Ascending aorta (tissue), 2 donors: ENCODE measurements at regions not wholly inside any gene's neighbourhood (a gene's known extent, or its start where the extent isn't known, plus 50 kb on each side); places are given as distances from the start of the nearest gene placed in this dataset.

Experiments used
- DNase-seq, 2 donors: peaks; one replicate each; pipeline ENCODE4 v3.0.0-alpha.2; 2019; ENCODE audit warnings: low spot score in 2 of 2
- H3K27ac ChIP-seq, 2 donors: fragments of 200-600 bp; sonication (generic); one replicate each; pipeline ENCODE4 v1.5.1; 2016 to 2017; ENCODE audit warnings: mild to moderate bottlenecking in 1 of 2
- H3K27me3 ChIP-seq: fragments of 200-600 bp; sonication (generic); one replicate; pipeline ENCODE4 v1.5.1; 2017
- H3K36me3 ChIP-seq, 2 donors: fragments of 200-600 bp; sonication (generic); one replicate each; pipeline ENCODE4 v1.5.1; 2016
- H3K4me1 ChIP-seq, 2 donors: fragments of 200-600 bp; sonication (generic); one replicate each; pipeline ENCODE4 v1.5.1; 2016 to 2017; ENCODE audit warnings: mild to moderate bottlenecking in 1 of 2
- H3K4me3 ChIP-seq, 2 donors: fragments of 200-600 bp; sonication (generic); one replicate each; pipeline ENCODE4 v1.5.1; 2016 to 2017; ENCODE audit warnings: mild to moderate bottlenecking in 1 of 2
- H3K9me3 ChIP-seq, 2 donors: fragments of 200-600 bp; sonication (generic); one replicate each; pipeline ENCODE4 v1.5.1; 2016
- intact Hi-C: fragments of 100-400 bp; cut with DNase I; formaldehyde crosslinking; loops from one replicate; pipeline ENCODE4 v1.15.1; 2023
- TF ChIP-seq, protein P1 (sequence below), 3 experiments: fragments of 200-600 bp in 2 of 3; fragments of 450-650 bp in 1 of 3; sonication (generic) in 2 of 3; IDR thresholded peaks; one replicate each; pipeline ENCODE4 v1.5.1; 2016 to 2019; ENCODE audit warnings: antibody characterized with exemption in 3 of 3, mild to moderate bottlenecking in 1 of 3, moderate library complexity in 1 of 3

GRCh38 chr20:11080010-11080409 is 406.2 kb upstream of the JAG1 start:
- TF ChIP-seq, protein P1, sequence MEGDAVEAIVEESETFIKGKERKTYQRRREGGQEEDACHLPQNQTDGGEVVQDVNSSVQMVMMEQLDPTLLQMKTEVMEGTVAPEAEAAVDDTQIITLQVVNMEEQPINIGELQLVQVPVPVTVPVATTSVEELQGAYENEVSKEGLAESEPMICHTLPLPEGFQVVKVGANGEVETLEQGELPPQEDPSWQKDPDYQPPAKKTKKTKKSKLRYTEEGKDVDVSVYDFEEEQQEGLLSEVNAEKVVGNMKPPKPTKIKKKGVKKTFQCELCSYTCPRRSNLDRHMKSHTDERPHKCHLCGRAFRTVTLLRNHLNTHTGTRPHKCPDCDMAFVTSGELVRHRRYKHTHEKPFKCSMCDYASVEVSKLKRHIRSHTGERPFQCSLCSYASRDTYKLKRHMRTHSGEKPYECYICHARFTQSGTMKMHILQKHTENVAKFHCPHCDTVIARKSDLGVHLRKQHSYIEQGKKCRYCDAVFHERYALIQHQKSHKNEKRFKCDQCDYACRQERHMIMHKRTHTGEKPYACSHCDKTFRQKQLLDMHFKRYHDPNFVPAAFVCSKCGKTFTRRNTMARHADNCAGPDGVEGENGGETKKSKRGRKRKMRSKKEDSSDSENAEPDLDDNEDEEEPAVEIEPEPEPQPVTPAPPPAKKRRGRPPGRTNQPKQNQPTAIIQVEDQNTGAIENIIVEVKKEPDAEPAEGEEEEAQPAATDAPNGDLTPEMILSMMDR (IDR thresholded peaks at IDR 0.05), result no peak
- Histone ChIP-seq H3K27me3 (no peaks in the 10 kb centered on the region), H3K36me3 (no peaks in the 10 kb centered on the region), H3K4me3 (no peak overlapping the region), H3K27ac (no peak overlapping the region), H3K9me3 (no peaks in the 10 kb centered on the region), H3K4me1 (no peaks in the 10 kb centered on the region)
- intact Hi-C loops, result no loop called here
- no peak for DNase-seq

DNA sequence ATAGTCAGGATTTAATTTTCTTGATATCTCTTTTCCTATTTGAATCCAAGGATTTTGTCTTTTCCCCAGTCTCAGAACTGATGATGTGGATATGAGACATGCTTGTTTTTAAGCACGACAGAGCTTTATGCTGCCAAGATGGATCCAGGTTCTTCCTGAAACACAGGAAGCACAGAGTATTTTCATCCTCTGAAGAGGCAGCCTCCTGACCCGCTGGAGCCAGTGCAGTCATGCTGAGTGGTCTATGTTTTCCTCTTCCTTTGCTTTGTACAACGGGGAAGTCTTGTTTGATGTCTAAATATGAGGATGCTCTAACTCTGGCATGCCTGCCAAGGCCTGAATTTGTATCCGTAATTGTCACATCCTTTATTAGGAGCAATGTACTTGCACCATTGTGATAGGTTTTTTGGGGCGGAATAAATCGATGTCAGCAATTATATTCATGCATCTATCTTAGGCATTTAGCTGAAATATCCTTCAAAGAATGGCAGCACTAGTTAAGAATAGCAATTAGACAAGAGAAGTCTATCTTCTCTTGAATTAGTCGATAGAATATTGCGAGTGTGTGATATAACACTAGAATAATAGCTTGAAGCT is 407.1 kb upstream of the JAG1 start:
- intact Hi-C loops, result no loop called here
- no peak for DNase-seq
- TF ChIP-seq, protein P1 (IDR thresholded peaks at IDR 0.05), result no peak
- H3K9me3 ChIP-seq, result no peaks in the 10 kb centered on the region
- H3K27me3 ChIP-seq, result no peaks in the 10 kb centered on the region
- no peak overlapping the region for H3K4me3 ChIP-seq
- no peak overlapping the region for H3K27ac ChIP-seq
- no peaks in the 10 kb centered on the region for H3K36me3 ChIP-seq
- H3K4me1 ChIP-seq, result no peaks in the 10 kb centered on the region

DNA sequence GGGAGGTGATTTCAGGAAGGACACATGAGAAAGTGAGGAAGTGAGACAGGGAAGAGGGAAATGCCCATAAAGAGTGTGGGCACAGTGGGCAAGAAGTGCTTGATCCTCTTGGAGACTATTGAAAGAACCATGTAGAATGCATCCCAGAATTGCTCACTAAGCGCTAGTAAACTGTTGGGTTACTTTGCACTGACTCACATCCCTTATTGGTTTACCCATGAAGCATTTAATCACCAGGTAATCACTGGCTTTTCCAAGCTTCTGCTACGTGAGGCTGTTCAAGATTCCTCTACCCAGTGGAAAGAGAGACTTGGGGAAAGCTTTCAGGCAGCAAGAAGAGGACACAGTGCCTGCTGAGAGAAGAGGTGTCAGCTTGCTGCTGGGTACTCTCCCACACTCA is 410.0 kb upstream of the JAG1 start:
- TF ChIP-seq, protein P1 (IDR thresholded peaks at IDR 0.05), result no peak
- no peak overlapping the region for H3K27ac ChIP-seq
- H3K36me3 ChIP-seq, result no peaks in the 10 kb centered on the region
- no peaks in the 10 kb centered on the region for H3K4me1 ChIP-seq
- no peaks in the 10 kb centered on the region for H3K27me3 ChIP-seq
- no peak overlapping the region for H3K4me3 ChIP-seq
- H3K9me3 ChIP-seq, result no peaks in the 10 kb centered on the region
- DNase-seq, result no peak
- intact Hi-C loops, result no loop called here

- no peak for DNase-seq
- Histone ChIP-seq H3K27ac (no peak overlapping the region), H3K9me3 (no peaks in the 10 kb centered on the region), H3K4me1 (no peaks in the 10 kb centered on the region), H3K36me3 (no peaks in the 10 kb centered on the region), H3K27me3 (no peaks in the 10 kb centered on the region), H3K4me3 (no peak overlapping the region)
- intact Hi-C loops, result no loop called here
- TF ChIP-seq, protein P1 (IDR thresholded peaks at IDR 0.05), result no peak
Measured at GRCh38 chr20:11084508-11084907, 410.7 kb upstream of the JAG1 start.

GRCh38 chr20:11086970-11087369 is 413.2 kb upstream of the JAG1 start:
- intact Hi-C loops, result no loop called here
- no peak for DNase-seq
- H3K9me3 ChIP-seq, result no peaks in the 10 kb centered on the region
- H3K27me3 ChIP-seq, result no peaks in the 10 kb centered on the region
- no peak overlapping the region for H3K4me3 ChIP-seq
- H3K27ac ChIP-seq, result no peak overlapping the region
- TF ChIP-seq, protein P1 (IDR thresholded peaks at IDR 0.05), result no peak
- no peaks in the 10 kb centered on the region for H3K36me3 ChIP-seq
- H3K4me1 ChIP-seq, result peaks cover 0 to 5% of the 10 kb centered on the region in 2 donors

- no peak overlapping the region for H3K27ac ChIP-seq
- H3K27me3 ChIP-seq, result no peaks in the 10 kb centered on the region
- TF ChIP-seq, protein P1 (IDR thresholded peaks at IDR 0.05), result no peak
- H3K4me1 ChIP-seq, result peaks cover 0 to 5% of the 10 kb centered on the region in 2 donors
- no peak for DNase-seq
- intact Hi-C loops, result no loop called here
- no peaks in the 10 kb centered on the region for H3K36me3 ChIP-seq
- H3K9me3 ChIP-seq, result no peaks in the 10 kb centered on the region
- no peak overlapping the region for H3K4me3 ChIP-seq
Measured at GRCh38 chr20:11090751-11091150, 417.0 kb upstream of the JAG1 start.
